Activated T-helper 2 cell treated with anti-CD3 and anti-CD28 coated beads, Interferon-gamma antibody, Interleukin-2, Interleukin-4, amounts not matched to agents 10 μg/mL and 5 μg/mL and 100 μg/mL, durations not matched to agents 14 hours and 24 hours and 36 hours (primary cell): ENCODE measurements at regions not wholly inside any gene's neighbourhood (a gene's known extent, or its start where the extent isn't known, plus 50 kb on each side); places are given as distances from the start of the nearest gene placed in this dataset.

Source experiments
- DNase-seq: peaks from one replicate; pipeline ENCODE4 v3.0.0; 2021; ENCODE audit warnings: low spot score
- H3K27ac Mint-ChIP-seq: one replicate; pipeline ENCODE4 v1.8.0; 2021; ENCODE audit warnings: mixed read lengths
- H3K27me3 Mint-ChIP-seq: one replicate; pipeline ENCODE4 v1.8.0; 2021; ENCODE audit warnings: low read depth, mixed read lengths
- H3K36me3 Mint-ChIP-seq: one replicate; pipeline ENCODE4 v1.8.0; 2021; ENCODE audit warnings: low read depth, mixed read lengths
- H3K4me1 Mint-ChIP-seq: one replicate; pipeline ENCODE4 v1.8.0; 2021; ENCODE audit warnings: low read depth, mixed read lengths
- H3K4me3 Mint-ChIP-seq: one replicate; pipeline ENCODE4 v1.8.0; 2021; ENCODE audit warnings: low read depth, mild to moderate bottlenecking, moderate library complexity, mixed read lengths
- H3K9me3 Mint-ChIP-seq: one replicate; pipeline ENCODE4 v1.8.0; 2021; ENCODE audit warnings: mixed read lengths
- intact Hi-C: fragments of 100-400 bp; cut with micrococcal nuclease; formaldehyde crosslinking; loops from one replicate; pipeline ENCODE4 v1.15.1; 2023

DNA sequence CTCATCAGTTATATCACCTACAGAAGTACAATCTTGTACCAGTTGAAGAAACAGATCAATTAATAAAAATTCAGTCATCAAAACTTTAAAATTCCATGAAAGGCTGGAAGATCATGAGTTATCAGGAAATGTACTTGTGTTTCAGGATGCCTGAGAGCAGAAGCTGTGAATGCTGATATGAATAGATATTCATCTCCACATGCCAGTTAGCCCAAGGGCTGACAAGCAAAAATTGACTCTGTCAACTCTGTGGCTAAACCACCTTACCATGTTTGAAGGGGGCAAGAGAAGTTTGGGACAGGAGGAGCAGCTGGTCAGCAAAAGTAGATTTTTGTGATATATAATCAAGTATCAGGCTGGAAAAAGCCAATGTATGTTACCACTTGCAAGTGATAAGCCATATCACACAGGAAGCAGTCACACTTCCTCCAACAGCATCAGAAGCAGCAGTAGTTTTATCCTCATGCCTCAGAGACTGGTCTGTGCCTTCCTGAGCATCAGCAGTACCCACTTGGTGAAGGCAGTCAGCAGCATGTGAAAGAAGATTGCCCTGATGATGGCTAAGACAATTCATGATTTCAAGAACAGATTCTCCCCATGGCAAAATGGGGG, 328.2 kb upstream of the CNTNAP5 start:
- intact Hi-C loops, result no loop called here
- H3K4me3 Mint-ChIP-seq, result no peak overlapping the region
- no peak overlapping the region for H3K27ac Mint-ChIP-seq
- H3K27me3 Mint-ChIP-seq, result no peaks in the 10 kb centered on the region
- H3K36me3 Mint-ChIP-seq, result no peaks in the 10 kb centered on the region
- no peak for DNase-seq
- peaks cover 30% of the 10 kb centered on the region for H3K9me3 Mint-ChIP-seq
- no peaks in the 10 kb centered on the region for H3K4me1 Mint-ChIP-seq

DNA sequence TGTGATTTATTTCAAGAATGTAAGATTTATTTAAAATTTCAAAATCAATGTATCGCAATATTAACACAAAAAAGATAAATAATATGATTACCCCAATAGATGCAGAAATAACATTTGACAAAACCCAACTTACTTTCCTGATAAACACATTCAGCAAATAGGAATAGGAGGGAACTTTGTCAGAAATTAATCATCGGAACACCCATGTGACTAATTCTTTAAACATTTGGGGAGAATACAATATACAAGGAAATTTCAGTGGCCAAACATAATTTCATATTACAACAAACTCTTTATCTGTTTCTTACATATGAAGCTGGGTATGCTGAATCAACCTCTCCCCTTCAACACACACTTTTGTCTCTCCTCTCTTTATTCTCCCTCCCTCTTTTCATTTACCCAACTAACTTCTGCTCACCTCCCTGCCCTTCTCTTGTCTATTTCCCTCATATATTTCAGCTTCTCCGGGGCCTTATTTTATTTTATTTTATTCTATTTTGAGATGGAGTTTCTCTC, 309.6 kb upstream of the CNTNAP5 start:
- H3K36me3 Mint-ChIP-seq, result no peaks in the 10 kb centered on the region
- no peak for DNase-seq
- intact Hi-C loops, result no loop called here
- H3K27ac Mint-ChIP-seq, result no peak overlapping the region
- no peak overlapping the region for H3K4me3 Mint-ChIP-seq
- peaks cover 26% of the 10 kb centered on the region for H3K9me3 Mint-ChIP-seq
- H3K4me1 Mint-ChIP-seq, result no peaks in the 10 kb centered on the region
- H3K27me3 Mint-ChIP-seq, result no peaks in the 10 kb centered on the region

- Mint-ChIP-seq H3K27ac (no peak overlapping the region), H3K4me3 (no peak overlapping the region), H3K4me1 (no peaks in the 10 kb centered on the region), H3K27me3 (no peaks in the 10 kb centered on the region), H3K9me3 (peaks cover 27% of the 10 kb centered on the region), H3K36me3 (no peaks in the 10 kb centered on the region)
- DNase-seq, result no peak
- intact Hi-C loops, result no loop called here
These were observed 307.3 kb upstream of the CNTNAP5 start for GRCh38 chr2:123717636-123718334.

DNA sequence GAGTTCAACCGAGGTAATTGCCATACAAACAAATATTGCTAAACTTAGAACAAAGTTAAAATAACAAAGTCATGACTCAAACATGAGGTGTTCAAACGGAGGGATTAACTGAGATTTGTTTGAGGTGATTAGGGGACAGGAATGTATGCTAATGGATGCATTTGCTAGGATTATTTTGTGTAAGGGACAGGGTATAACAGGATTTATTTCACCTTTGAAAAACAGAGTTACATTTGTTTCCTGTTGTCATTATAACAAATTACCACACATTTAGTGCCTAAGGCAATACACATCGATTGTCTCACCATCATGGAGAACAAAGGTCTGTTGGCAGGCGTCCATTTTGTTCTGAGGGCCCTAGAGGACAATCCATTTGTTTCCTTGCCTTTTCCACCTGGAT, 304.3 kb upstream of the CNTNAP5 start:
- Mint-ChIP-seq H3K4me1 (no peaks in the 10 kb centered on the region), H3K4me3 (no peak overlapping the region), H3K9me3 (peaks cover 24% of the 10 kb centered on the region), H3K27me3 (no peaks in the 10 kb centered on the region), H3K27ac (no peak overlapping the region), H3K36me3 (no peaks in the 10 kb centered on the region)
- intact Hi-C loops, result no loop called here
- no peak for DNase-seq

DNA sequence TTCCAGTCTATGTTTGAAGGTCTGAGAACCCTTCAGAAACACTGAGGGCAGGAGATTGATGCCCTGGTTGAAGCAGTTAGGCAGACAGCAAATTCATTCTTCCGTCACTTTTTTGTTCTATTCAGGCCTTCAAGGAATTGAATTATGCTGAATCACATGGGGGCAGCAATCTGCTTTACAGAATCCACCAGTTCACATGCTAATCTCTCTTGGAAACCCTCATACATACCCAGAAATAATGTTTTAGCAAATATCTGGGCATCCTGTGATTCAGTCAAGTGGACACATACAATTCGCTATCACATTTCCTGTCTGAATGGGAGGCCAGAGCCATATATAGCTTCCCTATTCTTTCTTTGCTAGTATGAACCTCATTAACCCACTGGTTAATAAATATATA, 301.4 kb upstream of the CNTNAP5 start:
- Mint-ChIP-seq H3K36me3 (no peaks in the 10 kb centered on the region), H3K4me1 (no peaks in the 10 kb centered on the region), H3K9me3 (peaks cover 34% of the 10 kb centered on the region), H3K27me3 (no peaks in the 10 kb centered on the region), H3K27ac (no peak overlapping the region), H3K4me3 (no peak overlapping the region)
- intact Hi-C loops, result no loop called here
- DNase-seq, result no peak

GRCh38 chr2:123732563-123732962, 292.5 kb upstream of the CNTNAP5 start:
- intact Hi-C loops, result no loop called here

DNA sequence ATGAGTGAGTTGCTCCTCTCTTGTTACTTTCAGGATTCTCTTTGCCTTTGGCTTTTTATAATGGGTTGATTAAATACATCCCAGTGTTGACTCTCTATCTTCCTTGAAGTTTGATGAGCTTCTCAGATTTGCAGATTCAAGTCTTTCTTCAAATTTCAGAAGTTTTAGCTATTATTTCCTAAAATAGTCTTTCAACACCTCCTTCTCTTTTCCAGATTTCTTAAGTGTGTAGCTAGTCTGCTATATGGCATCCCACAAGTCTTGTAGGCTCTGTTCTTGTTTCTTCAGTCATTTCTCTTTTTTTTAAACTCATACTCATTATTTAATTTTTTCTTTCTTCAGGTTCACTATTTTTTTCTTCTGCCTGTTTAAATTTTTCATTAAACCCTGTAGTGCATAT, 287.7 kb upstream of the CNTNAP5 start:
- intact Hi-C loops, result no loop called here
- no peaks in the 10 kb centered on the region for H3K4me1 Mint-ChIP-seq
- H3K27me3 Mint-ChIP-seq, result no peaks in the 10 kb centered on the region
- no peak for DNase-seq
- no peak overlapping the region for H3K27ac Mint-ChIP-seq
- H3K36me3 Mint-ChIP-seq, result no peaks in the 10 kb centered on the region
- peaks cover 26% of the 10 kb centered on the region for H3K9me3 Mint-ChIP-seq
- no peak overlapping the region for H3K4me3 Mint-ChIP-seq

More at GRCh38 chr2:123732563-123732962, 292.5 kb upstream of the CNTNAP5 start:
- H3K36me3 Mint-ChIP-seq, result no peaks in the 10 kb centered on the region
- no peak for DNase-seq
- H3K9me3 Mint-ChIP-seq, result peaks cover 18% of the 10 kb centered on the region
- no peak overlapping the region for H3K27ac Mint-ChIP-seq
- no peaks in the 10 kb centered on the region for H3K4me1 Mint-ChIP-seq
- H3K27me3 Mint-ChIP-seq, result no peaks in the 10 kb centered on the region
- no peak overlapping the region for H3K4me3 Mint-ChIP-seq

- H3K4me1 Mint-ChIP-seq, result no peaks in the 10 kb centered on the region
- no peaks in the 10 kb centered on the region for H3K36me3 Mint-ChIP-seq
- no peak overlapping the region for H3K27ac Mint-ChIP-seq
- no peaks in the 10 kb centered on the region for H3K27me3 Mint-ChIP-seq
- H3K4me3 Mint-ChIP-seq, result no peak overlapping the region
- no peak for DNase-seq
- H3K9me3 Mint-ChIP-seq, result peaks cover 31% of the 10 kb centered on the region
- intact Hi-C loops, result no loop called here
These were observed 286.4 kb upstream of the CNTNAP5 start for GRCh38 chr2:123738643-123739042.

GRCh38 chr2:123746006-123746405, 279.1 kb upstream of the CNTNAP5 start:
- Mint-ChIP-seq H3K27ac (no peak overlapping the region), H3K4me3 (no peak overlapping the region), H3K9me3 (peaks cover 12% of the 10 kb centered on the region), H3K36me3 (no peaks in the 10 kb centered on the region), H3K4me1 (no peaks in the 10 kb centered on the region), H3K27me3 (no peaks in the 10 kb centered on the region)
- intact Hi-C loops, result no loop called here
- DNase-seq, result no peak

- no peak overlapping the region for H3K27ac Mint-ChIP-seq
- H3K27me3 Mint-ChIP-seq, result no peaks in the 10 kb centered on the region
- H3K4me1 Mint-ChIP-seq, result no peaks in the 10 kb centered on the region
- H3K4me3 Mint-ChIP-seq, result no peak overlapping the region
- intact Hi-C loops, result no loop called here
- no peak for DNase-seq
- H3K9me3 Mint-ChIP-seq, result peaks cover 9% of the 10 kb centered on the region
- H3K36me3 Mint-ChIP-seq, result no peaks in the 10 kb centered on the region
These were observed 277.8 kb upstream of the CNTNAP5 start for GRCh38 chr2:123747326-123747725.

DNA sequence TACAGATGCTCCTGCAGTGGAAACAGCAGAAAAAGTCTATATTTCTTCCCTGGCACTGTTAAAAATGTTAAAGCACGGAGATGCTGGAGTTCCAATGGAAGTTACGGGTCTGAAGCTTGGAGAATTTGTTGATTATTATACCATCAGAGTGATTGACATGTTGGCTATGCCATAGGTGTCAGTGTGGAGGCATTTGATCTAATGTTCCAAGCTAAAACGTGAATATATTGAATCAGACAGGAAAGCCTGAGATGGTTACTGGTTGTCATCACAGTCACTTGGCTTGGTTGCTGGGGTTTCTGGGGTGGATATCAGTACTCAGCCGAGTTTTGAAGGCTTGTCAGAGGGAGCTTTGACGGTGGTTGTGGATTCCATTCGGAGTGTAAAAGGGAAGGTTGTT, 262.9 kb upstream of the CNTNAP5 start:
- no peak overlapping the region for H3K4me3 Mint-ChIP-seq
- H3K4me1 Mint-ChIP-seq, result no peaks in the 10 kb centered on the region
- DNase-seq, result no peak
- no peak overlapping the region for H3K27ac Mint-ChIP-seq
- peaks cover 64% of the 10 kb centered on the region for H3K9me3 Mint-ChIP-seq
- intact Hi-C loops, result no loop called here
- H3K27me3 Mint-ChIP-seq, result no peaks in the 10 kb centered on the region
- no peaks in the 10 kb centered on the region for H3K36me3 Mint-ChIP-seq

DNA sequence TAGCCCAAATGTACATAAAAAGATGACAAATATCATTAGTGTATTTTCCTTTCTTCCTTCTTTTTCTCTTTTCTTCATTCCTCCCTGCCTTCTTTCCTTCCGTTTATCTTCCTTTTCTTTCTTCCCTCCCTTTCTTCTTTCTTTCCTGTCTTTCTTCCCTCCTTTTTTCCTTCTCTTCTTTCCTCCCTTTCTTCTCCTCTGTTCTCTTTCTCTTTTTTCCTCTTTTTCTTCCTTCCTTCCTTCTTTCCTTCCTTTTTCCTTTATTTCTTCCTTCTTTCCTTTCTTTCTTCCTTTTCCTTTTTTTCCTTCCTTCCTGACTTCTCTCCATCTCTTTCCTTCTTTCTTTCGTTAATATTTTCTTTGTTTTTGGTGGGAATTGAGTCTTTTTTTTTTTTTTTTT, 256.9 kb upstream of the CNTNAP5 start:
- Mint-ChIP-seq H3K27me3 (no peaks in the 10 kb centered on the region), H3K9me3 (peaks cover 59% of the 10 kb centered on the region)

DNA sequence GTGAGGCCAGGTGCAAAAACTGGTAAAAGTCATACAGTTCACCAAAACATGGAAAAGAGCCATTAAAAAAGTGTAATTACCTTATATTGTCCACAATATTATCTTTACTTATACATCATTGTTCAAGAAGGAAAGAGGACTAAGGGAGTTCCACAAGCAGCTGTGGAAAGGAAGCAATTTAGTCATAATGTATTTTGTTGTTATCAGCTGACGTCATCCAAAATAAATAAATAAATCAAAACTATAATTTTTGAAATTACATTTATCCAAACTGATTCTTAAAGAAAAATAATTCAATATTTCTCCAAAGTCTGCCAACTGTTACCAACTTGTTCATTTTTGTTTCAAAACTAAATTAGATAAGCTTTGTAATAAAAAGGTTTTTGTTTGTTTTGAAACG, 256.1 kb upstream of the CNTNAP5 start:
- intact Hi-C loops, result no loop called here
- DNase-seq, result no peak
- Mint-ChIP-seq H3K27ac (no peak overlapping the region), H3K9me3 (peaks cover 60% of the 10 kb centered on the region), H3K4me1 (no peaks in the 10 kb centered on the region), H3K36me3 (no peaks in the 10 kb centered on the region), H3K4me3 (no peak overlapping the region), H3K27me3 (no peaks in the 10 kb centered on the region)

More for the DNA sequence above, 256.9 kb upstream of the CNTNAP5 start:
- Mint-ChIP-seq H3K27ac (no peak overlapping the region), H3K4me1 (no peaks in the 10 kb centered on the region), H3K36me3 (no peaks in the 10 kb centered on the region), H3K4me3 (no peak overlapping the region)
- DNase-seq, result no peak
- intact Hi-C loops, result no loop called here
